K562 (cell line): ENCODE measurements at regions not wholly inside any gene's neighbourhood (a gene's known extent, or its start where the extent isn't known, plus 50 kb on each side); places are given as distances from the start of the nearest gene placed in this dataset.
"Not testable (repeated sequence)": the region's sequence is repeated elsewhere in the genome, so short reads cannot be mapped to it uniquely, and the experiment has no call there.

Source experiments
- ATAC-seq: fragments of 200-7000 bp; cut with Tn5 transposase; 3 replicates; pipeline ENCODE4 v1.9.1; 2020; ENCODE audit warnings: moderate library complexity
- BruUV-seq: library from RNA; stranded (reverse); fragments of 400-500 nt; replicated peaks from 2 replicates; lab custom pipeline; 2021; lab: Mats Ljungman, UMichigan
- CTCF ChIA-PET: fragments of 300-600 bp; formaldehyde crosslinking; extraction: SDS; loops from one replicate; lab custom pipeline; 2021; ENCODE audit warnings: low intra/inter-chr PET ratio; lab: Yijun Ruan, JAX
- POLR2A ChIA-PET: fragments of 300-600, 350-650 bp; sonication (Branson Sonifier 250); formaldehyde crosslinking; extraction: SDS; loops from one replicate; lab custom pipeline; 2021; ENCODE audit warnings: antibody characterized with exemption, inconsistent platforms; lab: Yijun Ruan, JAX
- DNase-seq, 4 experiments: peaks; one replicate each; pipeline versions ENCODE4 v3.0.0 to v3.0.0-alpha.2; 2011 to 2018; ENCODE audit warnings: low spot score in 3 of 4, mixed read lengths in 3 of 4; ENCODE audit errors: extremely low read depth in 1 of 4
- FAIRE-seq: peaks from 2 replicates; lab custom pipeline; 2011; peaks lifted over from hg19 to GRCh38; lab: Jason Lieb, UNC
- H2AFZ ChIP-seq: 2 replicates; pipeline ENCODE4 v1.6.0; 2011; ENCODE audit warnings: low read depth, low read length, control low read depth, inconsistent platforms
- H3K27ac ChIP-seq: fragments of 200-600 bp; 3 replicates; pipeline ENCODE4 v1.8.0; 2011; ENCODE audit warnings: low read depth, mild to moderate bottlenecking, control low read depth, inconsistent platforms, low read length, moderate library complexity, mixed read lengths; ENCODE audit errors: extremely low read depth
- H3K27me3 ChIP-seq, 2 experiments: fragments of 300-600 bp in 1 of 2; 2 replicates in 1 of 2; 3 replicates in 1 of 2; pipeline versions ENCODE4 v1.6.0 to v1.8.0; 2011; ENCODE audit warnings: inconsistent platforms in 2 of 2, low read length in 2 of 2, mild to moderate bottlenecking in 1 of 2, mixed read lengths in 1 of 2, moderate library complexity in 1 of 2; ENCODE audit not compliant: control insufficient read depth in 2 of 2, insufficient read depth in 2 of 2
- H3K36me3 ChIP-seq: fragments of 300-600 bp; 3 replicates; pipeline ENCODE4 v1.8.0; 2011; ENCODE audit warnings: mild to moderate bottlenecking, low read length, inconsistent platforms; ENCODE audit not compliant: control insufficient read depth, insufficient read depth
- H3K4me1 ChIP-seq, 2 experiments: fragments of 200-600 bp in 1 of 2; replicated peaks in 1 of 2; 2 replicates in 1 of 2; 3 replicates in 1 of 2; pipeline versions ENCODE4 v1.5.1 to v1.8.0; 2011; ENCODE audit warnings: inconsistent platforms in 2 of 2, low read length in 2 of 2, mild to moderate bottlenecking in 1 of 2, mixed read lengths in 1 of 2, moderate library complexity in 1 of 2; ENCODE audit not compliant: control insufficient read depth in 2 of 2, insufficient read depth in 2 of 2
- H3K4me2 ChIP-seq: 2 replicates; pipeline ENCODE4 v1.6.1; 2011; ENCODE audit warnings: low read length, control low read depth, inconsistent platforms, mixed read lengths; ENCODE audit not compliant: insufficient read depth
- H3K4me3 ChIP-seq: fragments of 200-600 bp; sonication (generic), shearing (Covaris generic); 2 replicates; pipeline ENCODE4 v1.5.1; 2016; ENCODE audit warnings: control low read depth, inconsistent platforms
- H3K79me2 ChIP-seq: fragments of 200-600 bp; 3 replicates; pipeline ENCODE4 v1.8.0; 2011; ENCODE audit warnings: low read length, inconsistent platforms; ENCODE audit not compliant: control insufficient read depth, insufficient read depth
- H3K9ac ChIP-seq, 2 experiments: 2 replicates each; pipeline versions ENCODE4 v1.6.0 to v1.6.1; 2011; ENCODE audit warnings: low read depth in 2 of 2, low read length in 2 of 2, control low read depth in 1 of 2, inconsistent platforms in 1 of 2, mild to moderate bottlenecking in 1 of 2, mixed read lengths in 1 of 2; ENCODE audit not compliant: insufficient read depth in 1 of 2
- H3K9me1 ChIP-seq: one replicate; pipeline ENCODE4 v1.6.0; 2011; ENCODE audit warnings: inconsistent platforms, mild to moderate bottlenecking, low read length, moderate library complexity; ENCODE audit not compliant: control insufficient read depth, insufficient read depth
- H3K9me3 ChIP-seq: replicated peaks from 2 replicates; pipeline ENCODE4 v1.5.1; 2011; ENCODE audit warnings: low read depth, low read length, inconsistent platforms; ENCODE audit not compliant: control insufficient read depth, insufficient read depth
- H4K20me1 ChIP-seq: replicated peaks from 2 replicates; pipeline ENCODE4 v1.6.1; 2011; ENCODE audit warnings: low read length, inconsistent platforms, mixed read lengths; ENCODE audit not compliant: control insufficient read depth, insufficient read depth
- CTCF ChIP-seq, 3 experiments: IDR thresholded peaks in 2 of 3; conservative IDR thresholded peaks in 1 of 3; 2 replicates each; pipeline ENCODE4 v1.5.1; 2011 to 2012; ENCODE audit warnings: low read length in 3 of 3, mild to moderate bottlenecking in 3 of 3, control low read depth in 2 of 3, improper control_type of control experiment in 1 of 3, inconsistent platforms in 1 of 3, low read depth in 1 of 3, mixed read lengths in 1 of 3, moderate library complexity in 1 of 3; ENCODE audit not compliant: insufficient read depth in 2 of 3
- KLF16 ChIP-seq: IDR thresholded peaks from 2 replicates; pipeline ENCODE4 v1.6.1; 2016; ENCODE audit warnings: antibody characterized with exemption
- SMC3 ChIP-seq: conservative IDR thresholded peaks from 2 replicates; pipeline ENCODE4 v1.6.1; 2011; ENCODE audit warnings: low read depth, low read length, improper control_type of control experiment; ENCODE audit not compliant: insufficient read depth
- WGBS: fragments of 100-300 bp; shearing (Covaris generic); methylation state at CpG from one replicate; pipeline ENCODE4 v1.1.6; 2016; ENCODE audit warnings: low coverage, mixed read lengths; ENCODE audit not compliant: insufficient coverage; ENCODE audit errors: missing lambda C conversion rate; 5-methylcytosine and 5-hydroxymethylcytosine counted together
- in situ Hi-C: fragments of 300-500 bp; cut with MboI; formaldehyde crosslinking; loops from 4 replicates; pipeline ENCODE4 v1.15.0; 2018; ENCODE audit warnings: inconsistent platforms, mixed read lengths
- intact Hi-C: fragments of 100-400 bp; cut with micrococcal nuclease; formaldehyde crosslinking; loops from 2 replicates; pipeline ENCODE4 v1.14.2; 2022

DNA sequence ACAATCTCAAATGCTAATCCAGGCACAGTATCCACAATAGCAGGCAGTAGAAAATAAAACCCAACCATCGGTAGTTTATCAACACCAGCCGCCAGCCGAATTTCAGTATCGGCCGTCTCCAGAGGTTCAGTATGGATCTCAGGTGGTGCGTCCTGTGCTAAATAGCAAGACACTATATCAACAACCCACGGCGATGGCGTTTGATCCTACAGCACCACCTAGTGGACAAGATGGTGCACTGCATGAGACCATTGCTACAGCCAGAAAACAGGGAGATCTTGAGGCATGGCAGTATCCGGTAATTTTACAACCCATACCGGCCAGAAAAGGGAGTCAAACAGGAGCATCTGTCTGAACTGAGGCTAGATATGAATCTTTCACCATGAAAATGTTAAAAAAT, 112.0 kb upstream of the FRG2C start (continued):
- peak; percentile 62 for TF ChIP-seq SMC3
- TF ChIP-seq KLF16, result 0 out of 2 replicates have a peak, but pooled peaks have one; percentile 18
- peak; percentile 62 to 70 (median 67) for TF ChIP-seq CTCF (IDR thresholded peaks at IDR 0.05 in 2 of 3, conservative IDR thresholded peaks at IDR 0.05 in 1 of 3; ENCODE audit: insufficient read depth in 2 of 3, low read depth in 1 of 3, low read length in 3 of 3)

DNA sequence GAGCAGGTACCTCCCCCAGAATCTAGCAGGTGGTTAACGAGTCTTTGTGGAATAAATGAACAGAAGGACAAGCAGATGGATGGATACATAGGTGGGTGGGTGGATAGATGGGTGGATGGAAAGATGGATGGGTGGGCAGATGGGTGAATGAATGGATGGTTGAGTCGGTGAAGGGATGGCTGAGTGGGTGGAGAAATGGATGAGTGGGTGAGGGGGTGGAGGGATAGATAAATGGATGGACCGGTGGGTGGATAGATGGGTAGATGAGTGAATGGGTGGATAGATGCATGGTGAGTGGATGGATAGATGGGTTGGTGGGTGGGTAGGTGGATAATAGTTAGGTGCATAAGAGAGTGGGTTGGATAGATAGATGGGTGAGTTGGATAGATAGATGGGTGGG, 99.7 kb upstream of the FRG2C start:
- H3K9ac ChIP-seq, H3K36me3 ChIP-seq, H4K20me1 ChIP-seq, intact Hi-C loops, BruUV-seq, H3K79me2 ChIP-seq, POLR2A ChIA-PET, FAIRE-seq, H3K9me1 ChIP-seq, CTCF ChIA-PET, ATAC-seq, H3K4me1 ChIP-seq, H3K4me2 ChIP-seq, H3K4me3 ChIP-seq, H3K27ac ChIP-seq, H3K9me3 ChIP-seq, DNase-seq, H2AFZ ChIP-seq, H3K27me3 ChIP-seq: not testable (repeated sequence)
- in situ Hi-C loops, result loop anchor here (25.0 kb wide), 1 partner anchor 252 kb away; no protein-coding TSS in a partner anchor
- 5% methylated on average over 3 of the region's 3 CpGs for WGBS
